ENCODE measurements at regions not wholly inside any gene's neighbourhood (a gene's known extent, or its start where the extent isn't known, plus 50 kb on each side); places are given as distances from the start of the nearest gene placed in this dataset.

- no peak for DNase-seq
Observed at GRCh38 chr22:47691152-47691895, 928.9 kb downstream of the TBC1D22A start.

GRCh38 chr22:47690586-47690985 lies 928.1 kb downstream of the TBC1D22A start:
- no peak for DNase-seq

- no peak for DNase-seq
Observed at GRCh38 chr22:47690166-47690565, 927.7 kb downstream of the TBC1D22A start.

GRCh38 chr22:47687776-47688175 lies 925.3 kb downstream of the TBC1D22A start:
- DNase-seq: no peak

GRCh38 chr22:47687346-47687655 lies 924.9 kb downstream of the TBC1D22A start:
- DNase-seq: no peak

- no peak for DNase-seq
Observed at GRCh38 chr22:47686594-47687345, 924.3 kb downstream of the TBC1D22A start.

- DNase-seq: no peak
Observed at GRCh38 chr22:47681411-47682165, 919.1 kb downstream of the TBC1D22A start.

GRCh38 chr22:47678636-47679287 lies 916.3 kb downstream of the TBC1D22A start:
- DNase-seq: no peak

- DNase-seq: no peak
Observed at GRCh38 chr22:47678048-47678447, 915.6 kb downstream of the TBC1D22A start.

- no peak for DNase-seq
Observed at GRCh38 chr22:47676685-47677084, 914.2 kb downstream of the TBC1D22A start.

- no peak for DNase-seq
Observed at GRCh38 chr22:47674600-47674999, 912.1 kb downstream of the TBC1D22A start.

- no peak for DNase-seq
Observed at GRCh38 chr22:47673557-47673956, 911.1 kb downstream of the TBC1D22A start.

GRCh38 chr22:47672526-47672925 lies 910.1 kb downstream of the TBC1D22A start:
- DNase-seq: no peak

- DNase-seq: no peak
Observed at GRCh38 chr22:47665151-47665550, 902.7 kb downstream of the TBC1D22A start.

- no peak for DNase-seq
Observed at GRCh38 chr22:47663615-47664605, 901.5 kb downstream of the TBC1D22A start.

- no peak for DNase-seq
Observed at GRCh38 chr22:47659467-47660223, 897.2 kb downstream of the TBC1D22A start.

GRCh38 chr22:47658182-47658581 lies 895.7 kb downstream of the TBC1D22A start:
- DNase-seq: no peak

GRCh38 chr22:47657224-47657623 lies 894.8 kb downstream of the TBC1D22A start:
- no peak for DNase-seq

GRCh38 chr22:47656806-47657205 lies 894.4 kb downstream of the TBC1D22A start:
- DNase-seq: no peak

- DNase-seq: no peak
Observed at GRCh38 chr22:47655930-47656329, 893.5 kb downstream of the TBC1D22A start.

GRCh38 chr22:47654922-47655491 lies 892.6 kb downstream of the TBC1D22A start:
- DNase-seq: no peak
